Neural progenitor cell (in vitro differentiated cells): ENCODE measurements at regions not wholly inside any gene's neighbourhood (a gene's known extent, or its start where the extent isn't known, plus 50 kb on each side); places are given as distances from the start of the nearest gene placed in this dataset.
A peak's percentile ranks its signal among the peaks of the same experiment; 100 is the strongest.

Experiments
- DNase-seq: peaks from one replicate; pipeline ENCODE4 v3.0.0-alpha.2; 2016; ENCODE audit warnings: low spot score
- H2AFZ ChIP-seq: fragments of 200-600 bp; sonication (generic); replicated peaks from 2 replicates; pipeline ENCODE4 v1.6.1; 2016; ENCODE audit warnings: antibody characterized with exemption
- H3F3A ChIP-seq: fragments of 200-600 bp; sonication (generic); 2 replicates; pipeline ENCODE4 v1.6.1; 2016; ENCODE audit warnings: antibody characterized with exemption, low read depth
- H3K27ac ChIP-seq: fragments of 200-600 bp; sonication (generic); 2 replicates; pipeline ENCODE4 v1.5.1; 2016; ENCODE audit warnings: mild to moderate bottlenecking
- H3K27me3 ChIP-seq: fragments of 200-600 bp; sonication (generic); 2 replicates; pipeline ENCODE4 v1.6.1; 2016; ENCODE audit warnings: mild to moderate bottlenecking, moderate library complexity
- H3K36me3 ChIP-seq: fragments of 200-600 bp; sonication (generic); 2 replicates; pipeline ENCODE4 v1.5.1; 2016
- H3K4me1 ChIP-seq: fragments of 200-600 bp; sonication (generic); 2 replicates; pipeline ENCODE4 v1.6.1; 2016; ENCODE audit warnings: mixed run types
- H3K4me2 ChIP-seq: fragments of 200-600 bp; sonication (generic); 2 replicates; pipeline ENCODE4 v1.6.1; 2016
- H3K4me3 ChIP-seq: fragments of 200-600 bp; sonication (generic); 2 replicates; pipeline ENCODE4 v1.5.1; 2016
- H3K79me2 ChIP-seq: fragments of 200-600 bp; sonication (generic); 2 replicates; pipeline ENCODE4 v1.6.1; 2016; ENCODE audit warnings: low read depth
- H3K9ac ChIP-seq: fragments of 200-600 bp; sonication (generic); 2 replicates; pipeline ENCODE4 v1.6.1; 2016
- H3K9me3 ChIP-seq: fragments of 200-600 bp; sonication (generic); 2 replicates; pipeline ENCODE4 v1.5.1; 2016; ENCODE audit warnings: low read depth
- H4K20me1 ChIP-seq: fragments of 200-600 bp; sonication (generic); 2 replicates; pipeline ENCODE4 v1.6.1; 2016; ENCODE audit warnings: low read depth
- H3K27ac Mint-ChIP-seq: 3 replicates; pipeline ENCODE4 v1.8.0; 2021; ENCODE audit warnings: mixed read lengths
- H3K27me3 Mint-ChIP-seq: 2 replicates; pipeline ENCODE4 v1.8.0; 2022; ENCODE audit warnings: low read depth, mild to moderate bottlenecking, inconsistent platforms, moderate library complexity, mixed read lengths; ENCODE audit not compliant: insufficient read depth
- H3K36me3 Mint-ChIP-seq: 3 replicates; pipeline ENCODE4 v1.8.0; 2021; ENCODE audit warnings: mixed read lengths
- H3K4me1 Mint-ChIP-seq: 3 replicates; pipeline ENCODE4 v1.8.0; 2021; ENCODE audit warnings: mixed read lengths
- H3K4me3 Mint-ChIP-seq: 3 replicates; pipeline ENCODE4 v1.8.0; 2021; ENCODE audit warnings: mild to moderate bottlenecking, moderate library complexity, mixed read lengths
- H3K9me3 Mint-ChIP-seq: 3 replicates; pipeline ENCODE4 v1.8.0; 2020; ENCODE audit warnings: mixed read lengths
- CTCF ChIP-seq: fragments of 200-600 bp; sonication (generic); IDR thresholded peaks from 2 replicates; pipeline ENCODE4 v1.5.1; 2017; ENCODE audit warnings: antibody characterized with exemption, mild to moderate bottlenecking
- EZH2 ChIP-seq: fragments of 200-600 bp; sonication (generic); IDR thresholded peaks from 2 replicates; pipeline ENCODE4 v1.6.1; 2017; ENCODE audit warnings: antibody characterized with exemption, mild to moderate bottlenecking, moderate library complexity
- EZH2phosphoT487 ChIP-seq: fragments of 200-600 bp; sonication (generic); IDR thresholded peaks from 2 replicates; pipeline ENCODE4 v1.6.1; 2017; ENCODE audit warnings: antibody characterized with exemption

GRCh38 chr16:76882105-76882504 lies 308.9 kb upstream of the MON1B start:
- H3K4me3 Mint-ChIP-seq, result no peak overlapping the region
- H2AFZ ChIP-seq, result no peak overlapping the region

GRCh38 chr16:76883076-76883475 lies 307.9 kb upstream of the MON1B start:
- no peak overlapping the region for H3K27ac Mint-ChIP-seq
- Histone ChIP-seq H3K4me1 (peaks cover 8% of the 10 kb centered on the region), H2AFZ (peak overlapping the region; percentile 80), H4K20me1 (no peaks in the 10 kb centered on the region), H3K4me3 (no peak overlapping the region), H3K4me2 (peak overlapping the region; percentile 35), H3K9me3 (no peaks in the 10 kb centered on the region), H3K79me2 (no peaks in the 10 kb centered on the region), H3K36me3 (no peaks in the 10 kb centered on the region), H3K27me3 (no peaks in the 10 kb centered on the region), H3F3A (no peaks in the 10 kb centered on the region), H3K9ac (no peak overlapping the region), H3K27ac (no peak overlapping the region)
- peak; percentile 33 for DNase-seq
- TF ChIP-seq EZH2phosphoT487, result no peak
- no peak for TF ChIP-seq EZH2
- TF ChIP-seq CTCF, result no peak
- peaks cover 4% of the 10 kb centered on the region for H3K4me1 Mint-ChIP-seq
- H3K27me3 Mint-ChIP-seq, result no peaks in the 10 kb centered on the region
- no peaks in the 10 kb centered on the region for H3K9me3 Mint-ChIP-seq
- H3K36me3 Mint-ChIP-seq, result no peaks in the 10 kb centered on the region
- H3K4me3 Mint-ChIP-seq, result no peak overlapping the region

More at GRCh38 chr16:76882105-76882504, 308.9 kb upstream of the MON1B start:
- no peaks in the 10 kb centered on the region for H3K27me3 ChIP-seq
- H3K9ac ChIP-seq, result no peak overlapping the region
- no peaks in the 10 kb centered on the region for H3K9me3 ChIP-seq
- H3F3A ChIP-seq, result no peaks in the 10 kb centered on the region
- no peak overlapping the region for H3K27ac Mint-ChIP-seq
- no peaks in the 10 kb centered on the region for H3K36me3 Mint-ChIP-seq
- no peak overlapping the region for H3K4me2 ChIP-seq
- H4K20me1 ChIP-seq, result no peaks in the 10 kb centered on the region
- TF ChIP-seq EZH2 (no peak), EZH2phosphoT487 (no peak), CTCF (no peak)
- peaks cover 8% of the 10 kb centered on the region for H3K4me1 ChIP-seq
- H3K4me1 Mint-ChIP-seq, result peaks cover 4% of the 10 kb centered on the region
- no peak overlapping the region for H3K27ac ChIP-seq
- DNase-seq, result no peak
- no peaks in the 10 kb centered on the region for H3K36me3 ChIP-seq
- no peaks in the 10 kb centered on the region for H3K9me3 Mint-ChIP-seq
- H3K4me3 ChIP-seq, result no peak overlapping the region
- H3K27me3 Mint-ChIP-seq, result no peaks in the 10 kb centered on the region
- H3K79me2 ChIP-seq, result no peaks in the 10 kb centered on the region

GRCh38 chr16:76885776-76886537 lies 305.0 kb upstream of the MON1B start:
- H3K4me1 ChIP-seq, result peaks cover 8% of the 10 kb centered on the region
- TF ChIP-seq EZH2phosphoT487 (no peak), CTCF (no peak), EZH2 (no peak)
- H2AFZ ChIP-seq, result no peak overlapping the region
- H3K9me3 Mint-ChIP-seq, result no peaks in the 10 kb centered on the region
- H3K4me1 Mint-ChIP-seq, result peaks cover 4% of the 10 kb centered on the region
- no peak overlapping the region for H3K27ac Mint-ChIP-seq
- H3K36me3 ChIP-seq, result no peaks in the 10 kb centered on the region
- no peak overlapping the region for H3K9ac ChIP-seq
- H3K4me2 ChIP-seq, result no peak overlapping the region
- no peaks in the 10 kb centered on the region for H3K36me3 Mint-ChIP-seq
- no peaks in the 10 kb centered on the region for H4K20me1 ChIP-seq
- H3K4me3 Mint-ChIP-seq, result no peak overlapping the region
- no peaks in the 10 kb centered on the region for H3F3A ChIP-seq
- no peaks in the 10 kb centered on the region for H3K27me3 Mint-ChIP-seq
- H3K9me3 ChIP-seq, result no peaks in the 10 kb centered on the region
- no peak overlapping the region for H3K4me3 ChIP-seq
- no peaks in the 10 kb centered on the region for H3K79me2 ChIP-seq
- DNase-seq, result no peak
- no peak overlapping the region for H3K27ac ChIP-seq
- H3K27me3 ChIP-seq, result no peaks in the 10 kb centered on the region
